ENCODE measurements at regions not wholly inside any gene's neighbourhood (a gene's known extent, or its start where the extent isn't known, plus 50 kb on each side); places are given as distances from the start of the nearest gene placed in this dataset.

GRCh38 chr15:37550360-37551024 is 383.9 kb upstream of the TMCO5A start (continued):
- TF ChIP-seq RXRA (IDR thresholded peaks at IDR 0.05; ENCODE audit: borderline replicate concordance, low read depth) = no peak
- TF ChIP-seq MEF2A (IDR thresholded peaks at IDR 0.05; ENCODE audit: borderline replicate concordance, low read depth) = no peak
- TF ChIP-seq USF1 (IDR thresholded peaks at IDR 0.05; ENCODE audit: borderline replicate concordance, low read depth) = no peak
- TF ChIP-seq FOSL2 (IDR thresholded peaks at IDR 0.05; ENCODE audit: borderline replicate concordance, low read depth) = no peak
- TF ChIP-seq, protein P1, sequence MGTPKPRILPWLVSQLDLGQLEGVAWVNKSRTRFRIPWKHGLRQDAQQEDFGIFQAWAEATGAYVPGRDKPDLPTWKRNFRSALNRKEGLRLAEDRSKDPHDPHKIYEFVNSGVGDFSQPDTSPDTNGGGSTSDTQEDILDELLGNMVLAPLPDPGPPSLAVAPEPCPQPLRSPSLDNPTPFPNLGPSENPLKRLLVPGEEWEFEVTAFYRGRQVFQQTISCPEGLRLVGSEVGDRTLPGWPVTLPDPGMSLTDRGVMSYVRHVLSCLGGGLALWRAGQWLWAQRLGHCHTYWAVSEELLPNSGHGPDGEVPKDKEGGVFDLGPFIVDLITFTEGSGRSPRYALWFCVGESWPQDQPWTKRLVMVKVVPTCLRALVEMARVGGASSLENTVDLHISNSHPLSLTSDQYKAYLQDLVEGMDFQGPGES (IDR thresholded peaks at IDR 0.05; ENCODE audit: low read depth, low read length) = no peak
- no peak for TF ChIP-seq FOXM1 (IDR thresholded peaks at IDR 0.05; ENCODE audit: low read depth)

DNA sequence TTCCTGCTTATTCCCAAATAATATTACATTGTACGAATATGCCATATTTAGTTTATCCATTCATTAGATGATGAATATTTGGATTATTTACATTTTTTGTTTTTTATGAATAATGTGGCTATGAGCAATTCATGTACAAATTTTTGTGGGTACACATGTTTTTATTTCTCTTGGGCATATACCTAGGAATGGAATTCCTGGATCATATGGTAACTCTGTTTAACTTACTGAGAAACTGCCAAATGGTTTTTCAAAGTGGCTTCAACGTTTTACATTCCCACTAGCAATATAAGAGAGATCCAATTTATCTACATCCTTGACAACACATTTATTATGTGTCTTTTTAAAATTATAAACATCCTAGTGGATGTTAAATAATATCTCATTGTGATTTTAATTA is 362.0 kb upstream of the TMCO5A start:
- CTCF ChIA-PET = interaction anchor here (0.6 kb wide), 1 partner anchor 137 kb away, joined by 3 read pairs; no protein-coding TSS in a partner anchor
- WGBS (ENCODE audit: low lambda C conversion rate) = 44% methylated on average over 2 of the region's 2 CpGs

More for the DNA sequence above, 362.0 kb upstream of the TMCO5A start:
- Histone ChIP-seq H3K27ac (ENCODE audit: low read depth in 2 of 2, low read length in 1 of 2) (no peak overlapping the region), H3K27me3 (ENCODE audit: insufficient read depth) (no peaks in the 10 kb centered on the region), H3K9me2 (no peaks in the 10 kb centered on the region), H3K4me3 (ENCODE audit: low read depth in 2 of 2, low read length in 1 of 2) (no peak overlapping the region), H2AFZ (ENCODE audit: low read depth) (no peak overlapping the region), H3K9ac (no peak overlapping the region), H3K36me3 (replicated peaks in 1 of 2; ENCODE audit: control insufficient read depth in 1 of 2, insufficient read depth in 2 of 2, low read length in 1 of 2) (no peaks in the 10 kb centered on the region), H3K79me2 (ENCODE audit: insufficient read depth) (no peaks in the 10 kb centered on the region), H3F3A (replicated peaks; ENCODE audit: insufficient read depth) (peaks cover 3% of the 10 kb centered on the region), H4K20me1 (ENCODE audit: insufficient read depth) (no peaks in the 10 kb centered on the region), H3K9me3 (no peaks in the 10 kb centered on the region), H3K4me1 (ENCODE audit: control insufficient read depth in 1 of 2, insufficient read depth in 2 of 2, low read depth in 1 of 2, low read length in 1 of 2) (no peaks in the 10 kb centered on the region), H3K4me2 (no peak overlapping the region)
- TF ChIP-seq, protein P2, sequence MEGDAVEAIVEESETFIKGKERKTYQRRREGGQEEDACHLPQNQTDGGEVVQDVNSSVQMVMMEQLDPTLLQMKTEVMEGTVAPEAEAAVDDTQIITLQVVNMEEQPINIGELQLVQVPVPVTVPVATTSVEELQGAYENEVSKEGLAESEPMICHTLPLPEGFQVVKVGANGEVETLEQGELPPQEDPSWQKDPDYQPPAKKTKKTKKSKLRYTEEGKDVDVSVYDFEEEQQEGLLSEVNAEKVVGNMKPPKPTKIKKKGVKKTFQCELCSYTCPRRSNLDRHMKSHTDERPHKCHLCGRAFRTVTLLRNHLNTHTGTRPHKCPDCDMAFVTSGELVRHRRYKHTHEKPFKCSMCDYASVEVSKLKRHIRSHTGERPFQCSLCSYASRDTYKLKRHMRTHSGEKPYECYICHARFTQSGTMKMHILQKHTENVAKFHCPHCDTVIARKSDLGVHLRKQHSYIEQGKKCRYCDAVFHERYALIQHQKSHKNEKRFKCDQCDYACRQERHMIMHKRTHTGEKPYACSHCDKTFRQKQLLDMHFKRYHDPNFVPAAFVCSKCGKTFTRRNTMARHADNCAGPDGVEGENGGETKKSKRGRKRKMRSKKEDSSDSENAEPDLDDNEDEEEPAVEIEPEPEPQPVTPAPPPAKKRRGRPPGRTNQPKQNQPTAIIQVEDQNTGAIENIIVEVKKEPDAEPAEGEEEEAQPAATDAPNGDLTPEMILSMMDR (IDR thresholded peaks at IDR 0.05) = no peak
- TF ChIP-seq MXI1 (IDR thresholded peaks at IDR 0.05; ENCODE audit: low read depth, low read length) (no peak), CHD2 (IDR thresholded peaks at IDR 0.05; ENCODE audit: low read length, partially characterized antibody) (no peak), FOXM1 (IDR thresholded peaks at IDR 0.05; ENCODE audit: low read depth) (no peak), TCF12 (IDR thresholded peaks at IDR 0.05) (no peak), RFX5 (IDR thresholded peaks at IDR 0.05; ENCODE audit: low read length) (no peak), EZH2phosphoT487 (IDR thresholded peaks at IDR 0.05; ENCODE audit: borderline replicate concordance, low read depth) (no peak), NFIC (IDR thresholded peaks at IDR 0.05; ENCODE audit: borderline replicate concordance) (no peak), MEF2A (IDR thresholded peaks at IDR 0.05; ENCODE audit: borderline replicate concordance, low read depth) (no peak), TEAD4 (IDR thresholded peaks at IDR 0.05; ENCODE audit: borderline replicate concordance, insufficient read depth) (no peak), TAF1 (IDR thresholded peaks at IDR 0.05; ENCODE audit: borderline replicate concordance, low read depth, low read length) (no peak), JUND (IDR thresholded peaks at IDR 0.05) (no peak), USF1 (IDR thresholded peaks at IDR 0.05; ENCODE audit: borderline replicate concordance, low read depth) (no peak), POLR2AphosphoS5 (IDR thresholded peaks at IDR 0.05; ENCODE audit: low read depth, low read length) (no peak), RXRA (IDR thresholded peaks at IDR 0.05; ENCODE audit: borderline replicate concordance, low read depth) (no peak)
- TF ChIP-seq, protein P3, sequence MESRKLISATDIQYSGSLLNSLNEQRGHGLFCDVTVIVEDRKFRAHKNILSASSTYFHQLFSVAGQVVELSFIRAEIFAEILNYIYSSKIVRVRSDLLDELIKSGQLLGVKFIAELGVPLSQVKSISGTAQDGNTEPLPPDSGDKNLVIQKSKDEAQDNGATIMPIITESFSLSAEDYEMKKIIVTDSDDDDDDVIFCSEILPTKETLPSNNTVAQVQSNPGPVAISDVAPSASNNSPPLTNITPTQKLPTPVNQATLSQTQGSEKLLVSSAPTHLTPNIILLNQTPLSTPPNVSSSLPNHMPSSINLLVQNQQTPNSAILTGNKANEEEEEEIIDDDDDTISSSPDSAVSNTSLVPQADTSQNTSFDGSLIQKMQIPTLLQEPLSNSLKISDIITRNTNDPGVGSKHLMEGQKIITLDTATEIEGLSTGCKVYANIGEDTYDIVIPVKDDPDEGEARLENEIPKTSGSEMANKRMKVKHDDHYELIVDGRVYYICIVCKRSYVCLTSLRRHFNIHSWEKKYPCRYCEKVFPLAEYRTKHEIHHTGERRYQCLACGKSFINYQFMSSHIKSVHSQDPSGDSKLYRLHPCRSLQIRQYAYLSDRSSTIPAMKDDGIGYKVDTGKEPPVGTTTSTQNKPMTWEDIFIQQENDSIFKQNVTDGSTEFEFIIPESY (IDR thresholded peaks at IDR 0.05; ENCODE audit: borderline replicate concordance, low read depth) = no peak
- POLR2A ChIA-PET = no interaction called here
- DNase-seq = no peak

Data from SK-N-SH (cell line).